Prostate gland (tissue), 2 donors: ENCODE measurements at regions not wholly inside any gene's neighbourhood (a gene's known extent, or its start where the extent isn't known, plus 50 kb on each side); places are given as distances from the start of the nearest gene placed in this dataset.

Experiments used
- DNase-seq: peaks from one replicate; pipeline ENCODE4 v3.0.0-alpha.2; 2019; ENCODE audit warnings: low spot score
- H3K27ac ChIP-seq, 2 donors: fragments of 200-600 bp; sonication (generic); 2 replicates each; pipeline ENCODE4 v1.5.1; 2017 to 2019
- H3K27me3 ChIP-seq: fragments of 200-600 bp; sonication (generic); replicated peaks from 2 replicates; pipeline ENCODE4 v1.5.1; 2019; ENCODE audit not compliant: insufficient read depth
- H3K36me3 ChIP-seq, 2 donors: fragments of 200-600 bp; sonication (generic); 1 replicate in 1 of 2; 2 replicates in 1 of 2; pipeline versions ENCODE4 v1.5.1 to v1.8.1; 2017 to 2019
- H3K4me1 ChIP-seq: fragments of 200-600 bp; sonication (generic); replicated peaks from 2 replicates; pipeline ENCODE4 v1.5.1; 2019
- H3K4me3 ChIP-seq, 2 donors: fragments of 200-600 bp; sonication (generic); 2 replicates each; pipeline ENCODE4 v1.5.1; 2017 to 2019
- H3K9me3 ChIP-seq: fragments of 200-600 bp; sonication (generic); 2 replicates; pipeline ENCODE4 v1.5.1; 2017
- POLR2A ChIP-seq: fragments of 450-650 bp; IDR thresholded peaks from one replicate; pipeline ENCODE4 v1.6.1; 2016; ENCODE audit warnings: antibody characterized with exemption, mild to moderate bottlenecking
- POLR2AphosphoS5 ChIP-seq: sonication (generic); formaldehyde crosslinking; IDR thresholded peaks from one replicate; pipeline ENCODE4 v1.6.1; 2017; ENCODE audit warnings: antibody characterized with exemption
- WGBS: methylation state at CpG from one replicate; pipeline ENCODE4 v1.1.5; 2018; 5-methylcytosine and 5-hydroxymethylcytosine counted together
- intact Hi-C: fragments of 100-400 bp; cut with DNase I; formaldehyde crosslinking; loops from one replicate; pipeline ENCODE4 v1.14.2; 2022
- TF ChIP-seq, protein P1 (sequence below), 4 experiments: fragments of 200-600 bp in 2 of 4; fragments of 450-650 bp in 2 of 4; sonication (generic) in 2 of 4; IDR thresholded peaks; 1 replicate in 3 of 4; 2 replicates in 1 of 4; pipeline ENCODE4 v1.5.1; 2016 to 2019; ENCODE audit warnings: antibody characterized with exemption in 4 of 4, mild to moderate bottlenecking in 2 of 4, moderate library complexity in 2 of 4

DNA sequence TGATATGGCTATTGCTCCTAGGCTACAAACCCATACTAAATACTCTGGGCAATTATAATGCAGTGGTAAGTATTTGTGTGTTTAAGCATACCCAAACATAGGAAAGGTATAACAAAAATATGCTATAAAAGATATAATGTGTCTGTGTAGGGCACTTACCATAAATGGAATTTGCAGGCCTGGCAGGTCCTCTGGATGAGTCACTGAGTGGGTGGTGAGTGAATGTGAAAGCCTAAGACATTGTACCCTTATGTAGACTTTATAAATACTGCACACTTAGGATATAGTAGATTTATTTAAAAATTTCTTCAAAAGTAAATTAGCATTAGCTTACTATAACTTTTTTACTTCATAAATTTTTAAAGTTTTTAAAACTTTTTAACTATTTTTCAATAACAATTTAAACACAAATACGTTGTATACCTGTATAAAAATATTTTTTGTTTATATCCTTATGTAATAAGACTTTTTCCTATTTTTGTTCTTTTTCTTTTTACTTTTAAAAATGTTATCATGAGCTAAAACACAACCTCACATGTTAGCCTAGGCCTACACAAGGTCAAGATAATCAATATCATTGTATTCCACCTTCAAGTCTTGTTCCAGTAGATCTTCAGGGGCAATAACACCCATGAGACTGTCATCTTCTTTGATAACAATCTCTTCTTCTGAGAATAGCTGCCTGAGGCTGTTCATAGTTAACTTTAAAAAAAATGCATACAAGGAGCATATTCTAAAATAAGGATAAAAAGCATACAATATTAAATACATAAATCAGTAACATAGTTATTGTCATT lies 306.3 kb upstream of the RGS18 start:
- Histone ChIP-seq H3K4me1 (no peaks in the 10 kb centered on the region), H3K9me3 (no peaks in the 10 kb centered on the region), H3K27ac (no peak overlapping the region), H3K4me3 (no peak overlapping the region), H3K27me3 (no peaks in the 10 kb centered on the region), H3K36me3 (no peaks in the 10 kb centered on the region)
- TF ChIP-seq, protein P1, sequence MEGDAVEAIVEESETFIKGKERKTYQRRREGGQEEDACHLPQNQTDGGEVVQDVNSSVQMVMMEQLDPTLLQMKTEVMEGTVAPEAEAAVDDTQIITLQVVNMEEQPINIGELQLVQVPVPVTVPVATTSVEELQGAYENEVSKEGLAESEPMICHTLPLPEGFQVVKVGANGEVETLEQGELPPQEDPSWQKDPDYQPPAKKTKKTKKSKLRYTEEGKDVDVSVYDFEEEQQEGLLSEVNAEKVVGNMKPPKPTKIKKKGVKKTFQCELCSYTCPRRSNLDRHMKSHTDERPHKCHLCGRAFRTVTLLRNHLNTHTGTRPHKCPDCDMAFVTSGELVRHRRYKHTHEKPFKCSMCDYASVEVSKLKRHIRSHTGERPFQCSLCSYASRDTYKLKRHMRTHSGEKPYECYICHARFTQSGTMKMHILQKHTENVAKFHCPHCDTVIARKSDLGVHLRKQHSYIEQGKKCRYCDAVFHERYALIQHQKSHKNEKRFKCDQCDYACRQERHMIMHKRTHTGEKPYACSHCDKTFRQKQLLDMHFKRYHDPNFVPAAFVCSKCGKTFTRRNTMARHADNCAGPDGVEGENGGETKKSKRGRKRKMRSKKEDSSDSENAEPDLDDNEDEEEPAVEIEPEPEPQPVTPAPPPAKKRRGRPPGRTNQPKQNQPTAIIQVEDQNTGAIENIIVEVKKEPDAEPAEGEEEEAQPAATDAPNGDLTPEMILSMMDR (IDR thresholded peaks at IDR 0.05) = no peak
- TF ChIP-seq POLR2AphosphoS5 (no peak), POLR2A (no peak)
- DNase-seq = no peak
- WGBS = 93% methylated on average over 1 of the region's 1 CpG
- intact Hi-C loops = no loop called here

DNA sequence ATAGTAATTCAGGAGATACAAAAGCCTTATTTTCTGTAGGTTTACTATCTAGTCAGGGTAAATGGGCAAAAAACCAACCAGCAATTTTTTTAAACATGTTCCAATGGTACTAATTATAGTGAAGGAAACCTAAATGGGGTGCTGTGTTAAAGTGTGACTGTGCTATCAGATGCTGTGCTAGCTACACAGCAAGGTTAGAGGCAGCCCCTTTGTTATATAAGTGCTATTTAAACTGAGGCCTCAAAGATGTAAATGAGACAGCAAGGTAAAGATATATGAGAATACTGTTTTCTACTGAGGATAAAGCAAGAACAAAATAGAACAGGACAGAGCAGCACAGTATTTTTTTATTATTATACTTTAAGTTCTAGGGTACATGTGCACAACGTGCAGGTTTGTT lies 305.4 kb upstream of the RGS18 start:
- TF ChIP-seq POLR2AphosphoS5 (no peak), POLR2A (no peak)
- TF ChIP-seq, protein P1 (IDR thresholded peaks at IDR 0.05) = no peak
- 94% methylated on average over 1 of the region's 1 CpG for whole genome bisulfite sequencing
- no peak for DNase-seq
- intact Hi-C loops = no loop called here
- H3K27me3 ChIP-seq = no peaks in the 10 kb centered on the region
- H3K4me1 ChIP-seq = no peaks in the 10 kb centered on the region
- no peak overlapping the region for H3K27ac ChIP-seq
- no peak overlapping the region for H3K4me3 ChIP-seq
- no peaks in the 10 kb centered on the region for H3K36me3 ChIP-seq
- no peaks in the 10 kb centered on the region for H3K9me3 ChIP-seq

DNA sequence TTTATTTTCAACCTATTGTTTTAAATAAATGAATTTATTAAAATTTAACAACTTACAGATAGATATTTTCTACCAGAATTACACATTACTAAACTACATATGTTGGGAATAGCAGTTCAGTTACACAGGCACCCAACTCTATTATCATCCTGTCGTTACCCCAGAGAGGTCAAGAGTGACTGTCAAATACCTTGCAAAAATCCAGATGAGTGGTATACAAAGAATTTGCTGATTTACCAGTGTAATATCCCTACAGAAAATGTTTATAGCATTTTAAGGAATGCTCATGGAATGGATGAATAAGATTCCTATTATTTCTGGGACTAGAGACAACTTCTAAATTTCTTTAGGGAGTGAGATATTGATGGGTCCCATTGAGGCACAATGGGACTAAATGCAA lies 300.7 kb upstream of the RGS18 start:
- H3K9me3 ChIP-seq = no peaks in the 10 kb centered on the region
- TF ChIP-seq, protein P1 (IDR thresholded peaks at IDR 0.05) = no peak
- TF ChIP-seq POLR2A (no peak), POLR2AphosphoS5 (no peak)
- H3K27ac ChIP-seq = no peak overlapping the region
- 71% methylated on average over 1 of the region's 1 CpG for WGBS
- no peak overlapping the region for H3K4me3 ChIP-seq
- H3K27me3 ChIP-seq = no peaks in the 10 kb centered on the region
- H3K36me3 ChIP-seq = no peaks in the 10 kb centered on the region
- intact Hi-C loops = no loop called here
- no peak for DNase-seq
- no peaks in the 10 kb centered on the region for H3K4me1 ChIP-seq

DNA sequence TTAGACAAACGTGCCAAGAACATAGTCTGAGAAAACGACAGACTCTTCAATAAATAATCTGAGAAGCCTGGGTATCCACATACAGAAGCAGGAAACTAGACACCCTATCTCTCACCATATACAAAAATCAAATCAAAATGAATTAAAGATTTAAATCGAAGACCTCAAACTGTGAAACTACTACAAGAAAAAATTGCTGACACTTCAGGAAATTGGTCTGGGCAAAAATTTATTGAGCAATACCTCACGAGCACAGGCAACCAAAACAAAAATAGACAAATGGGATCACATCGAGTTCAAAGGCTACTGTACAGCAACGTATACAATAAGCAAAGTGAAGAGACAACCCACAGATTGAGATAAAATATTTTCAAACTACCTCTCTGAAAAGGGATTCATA lies 292.8 kb upstream of the RGS18 start:
- TF ChIP-seq, protein P1 (IDR thresholded peaks at IDR 0.05) = no peak
- TF ChIP-seq POLR2A (no peak), POLR2AphosphoS5 (no peak)
- H3K9me3 ChIP-seq = no peaks in the 10 kb centered on the region
- 79% methylated on average over 6 of the region's 6 CpGs for WGBS
- H3K36me3 ChIP-seq = no peaks in the 10 kb centered on the region
- H3K27ac ChIP-seq = no peak overlapping the region
- no peaks in the 10 kb centered on the region for H3K4me1 ChIP-seq
- intact Hi-C loops = no loop called here
- H3K4me3 ChIP-seq = no peak overlapping the region
- H3K27me3 ChIP-seq = no peaks in the 10 kb centered on the region
- no peak for DNase-seq

DNA sequence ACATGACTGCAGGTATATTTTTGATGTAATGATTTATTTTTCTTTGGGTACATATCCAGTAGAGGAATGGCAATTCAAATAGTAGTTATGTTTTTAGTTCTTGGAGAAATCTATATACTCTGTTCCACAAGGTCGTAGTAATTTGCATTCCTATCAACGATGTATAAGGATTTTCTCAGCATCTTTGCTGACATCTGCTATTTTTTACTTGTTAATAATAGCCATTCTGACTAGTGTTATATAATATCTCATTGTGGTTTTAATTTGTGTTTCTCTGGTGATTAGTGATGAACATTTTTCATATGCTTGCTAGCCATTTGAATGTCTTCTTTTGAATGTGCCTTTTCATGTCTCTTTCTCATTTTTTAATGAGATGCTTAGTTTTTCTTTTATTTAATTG lies 292.1 kb upstream of the RGS18 start:
- H3K27me3 ChIP-seq = no peaks in the 10 kb centered on the region
- no peak overlapping the region for H3K27ac ChIP-seq
- DNase-seq = no peak
- H3K36me3 ChIP-seq = no peaks in the 10 kb centered on the region
- H3K9me3 ChIP-seq = no peaks in the 10 kb centered on the region
- 96% methylated on average over 2 of the region's 2 CpGs for WGBS
- intact Hi-C loops = no loop called here
- no peaks in the 10 kb centered on the region for H3K4me1 ChIP-seq
- H3K4me3 ChIP-seq = no peak overlapping the region
- TF ChIP-seq POLR2A = no peak
- no peak for TF ChIP-seq POLR2AphosphoS5
- TF ChIP-seq, protein P1 (IDR thresholded peaks at IDR 0.05) = no peak
